Activated CD8-positive, alpha-beta T cell treated with anti-CD3 and anti-CD28 coated beads for 36 hours (primary cell): ENCODE measurements at regions not wholly inside any gene's neighbourhood (a gene's known extent, or its start where the extent isn't known, plus 50 kb on each side); places are given as distances from the start of the nearest gene placed in this dataset.

Experiments used
- ATAC-seq: fragments of 200-7000 bp; cut with Tn5 transposase; one replicate; pipeline ENCODE4 v1.10.0; 2021; ENCODE audit warnings: mild to moderate bottlenecking, moderate library complexity
- CTCF ChIA-PET: fragments of 350-600 bp; sonication (Branson Sonifier 250); formaldehyde crosslinking; loops from one replicate; lab custom pipeline; 2021; ENCODE audit warnings: antibody characterized with exemption; lab: Charles Lee
- POLR2A ChIA-PET: fragments of 350-600 bp; sonication (Branson Sonifier 250); formaldehyde crosslinking; loops from one replicate; lab custom pipeline; 2021; ENCODE audit warnings: antibody characterized with exemption; lab: Charles Lee
- DNase-seq: peaks from one replicate; pipeline ENCODE4 v3.0.0-alpha.2; 2020
- H3K27ac Mint-ChIP-seq: one replicate; pipeline ENCODE4 v1.8.0; 2021; ENCODE audit warnings: mild to moderate bottlenecking, mixed read lengths
- H3K27me3 Mint-ChIP-seq: one replicate; pipeline ENCODE4 v1.8.0; 2021; ENCODE audit warnings: mixed read lengths
- H3K36me3 Mint-ChIP-seq: one replicate; pipeline ENCODE4 v1.8.0; 2021; ENCODE audit warnings: low read depth, mixed read lengths
- H3K4me1 Mint-ChIP-seq: one replicate; pipeline ENCODE4 v1.8.0; 2021; ENCODE audit warnings: low read depth, mixed read lengths
- H3K4me3 Mint-ChIP-seq: one replicate; pipeline ENCODE4 v1.8.0; 2021; ENCODE audit warnings: mild to moderate bottlenecking, moderate library complexity, mixed read lengths
- H3K9me3 Mint-ChIP-seq: one replicate; pipeline ENCODE4 v1.8.0; 2021; ENCODE audit warnings: mixed read lengths
- CTCF ChIP-seq: fragments of 200-600 bp; IDR thresholded peaks from one replicate; pipeline ENCODE4 v1.8.0; 2022; ENCODE audit warnings: antibody characterized with exemption, mild to moderate bottlenecking
- intact Hi-C: fragments of 100-400 bp; cut with micrococcal nuclease; formaldehyde crosslinking; loops from one replicate; pipeline ENCODE4 v1.10.0; 2022

GRCh38 chr10:6871128-6871527 is 291.1 kb upstream of the PRKCQ start:
- intact Hi-C loops = no loop called here
- Mint-ChIP-seq H3K9me3 (no peaks in the 10 kb centered on the region), H3K4me1 (no peaks in the 10 kb centered on the region), H3K27ac (no peak overlapping the region), H3K27me3 (peaks cover 13% of the 10 kb centered on the region), H3K36me3 (no peaks in the 10 kb centered on the region), H3K4me3 (no peak overlapping the region)
- DNase-seq (no peak), ATAC-seq (no peak)
- ChIA-PET CTCF (no interaction called here), POLR2A (no interaction called here)
- TF ChIP-seq CTCF = no peak

- Mint-ChIP-seq H3K4me1 (peaks cover 4% of the 10 kb centered on the region), H3K27me3 (peaks cover 9% of the 10 kb centered on the region), H3K27ac (no peak overlapping the region), H3K9me3 (no peaks in the 10 kb centered on the region), H3K36me3 (no peaks in the 10 kb centered on the region), H3K4me3 (no peak overlapping the region)
- POLR2A ChIA-PET = no interaction called here
- no peak for ATAC-seq
- TF ChIP-seq CTCF = no peak
- intact Hi-C loops = no loop called here
- CTCF ChIA-PET = interaction anchor here (0.6 to 1.3 kb wide), 2 partner anchors 17 to 1284 kb away, joined by 3 read pairs; no protein-coding TSS in a partner anchor
- DNase-seq = no peak
Observed at GRCh38 chr10:6868036-6868725, 288.1 kb upstream of the PRKCQ start.

GRCh38 chr10:6866757-6867156 is 286.7 kb upstream of the PRKCQ start:
- ChIA-PET CTCF (interaction anchor here (1.0 kb wide), 1 partner anchor 254 kb away, joined by 4 read pairs; no protein-coding TSS in a partner anchor), POLR2A (no interaction called here)
- no peak overlapping the region for H3K27ac Mint-ChIP-seq
- no peak for DNase-seq
- H3K36me3 Mint-ChIP-seq = no peaks in the 10 kb centered on the region
- H3K4me1 Mint-ChIP-seq = peaks cover 4% of the 10 kb centered on the region
- no peak overlapping the region for H3K4me3 Mint-ChIP-seq
- no peak for ATAC-seq
- peaks cover 11% of the 10 kb centered on the region for H3K27me3 Mint-ChIP-seq
- intact Hi-C loops = no loop called here
- H3K9me3 Mint-ChIP-seq = peaks cover 3% of the 10 kb centered on the region
- no peak for TF ChIP-seq CTCF

- intact Hi-C loops = no loop called here
- Mint-ChIP-seq H3K27me3 (peaks cover 11% of the 10 kb centered on the region), H3K27ac (no peak overlapping the region), H3K4me3 (no peak overlapping the region), H3K4me1 (peaks cover 4% of the 10 kb centered on the region), H3K9me3 (peaks cover 3% of the 10 kb centered on the region), H3K36me3 (no peaks in the 10 kb centered on the region)
- POLR2A ChIA-PET = no interaction called here
- CTCF ChIA-PET = no interaction called here
- no peak for TF ChIP-seq CTCF
- DNase-seq (no peak), ATAC-seq (no peak)
Observed at GRCh38 chr10:6864142-6864541, 284.1 kb upstream of the PRKCQ start.

- no peak overlapping the region for H3K27ac Mint-ChIP-seq
- ATAC-seq = peak; percentile 20
- CTCF ChIA-PET = no interaction called here
Observed at GRCh38 chr10:6863381-6863780, 283.3 kb upstream of the PRKCQ start.

More at GRCh38 chr10:6863381-6863780, 283.3 kb upstream of the PRKCQ start:
- H3K4me3 Mint-ChIP-seq = no peak overlapping the region
- POLR2A ChIA-PET = no interaction called here
- H3K27me3 Mint-ChIP-seq = peaks cover 11% of the 10 kb centered on the region
- peaks cover 3% of the 10 kb centered on the region for H3K9me3 Mint-ChIP-seq
- peaks cover 4% of the 10 kb centered on the region for H3K4me1 Mint-ChIP-seq
- intact Hi-C loops = no loop called here
- no peaks in the 10 kb centered on the region for H3K36me3 Mint-ChIP-seq
- no peak for TF ChIP-seq CTCF
- DNase-seq = no peak
